GM21423 (cell line): ENCODE measurements at regions not wholly inside any gene's neighbourhood (a gene's known extent, or its start where the extent isn't known, plus 50 kb on each side); places are given as distances from the start of the nearest gene placed in this dataset.
"Not testable (repeated sequence)": the region's sequence is repeated elsewhere in the genome, so short reads cannot be mapped to it uniquely, and the experiment has no call there.

Experiments used
- ATAC-seq: cut with Tn5 transposase; IDR thresholded peaks from one replicate; pipeline ENCODE4 v1.9.1; 2021; ENCODE audit warnings: mild to moderate bottlenecking, moderate library complexity; ENCODE audit not compliant: unreplicated experiment

DNA sequence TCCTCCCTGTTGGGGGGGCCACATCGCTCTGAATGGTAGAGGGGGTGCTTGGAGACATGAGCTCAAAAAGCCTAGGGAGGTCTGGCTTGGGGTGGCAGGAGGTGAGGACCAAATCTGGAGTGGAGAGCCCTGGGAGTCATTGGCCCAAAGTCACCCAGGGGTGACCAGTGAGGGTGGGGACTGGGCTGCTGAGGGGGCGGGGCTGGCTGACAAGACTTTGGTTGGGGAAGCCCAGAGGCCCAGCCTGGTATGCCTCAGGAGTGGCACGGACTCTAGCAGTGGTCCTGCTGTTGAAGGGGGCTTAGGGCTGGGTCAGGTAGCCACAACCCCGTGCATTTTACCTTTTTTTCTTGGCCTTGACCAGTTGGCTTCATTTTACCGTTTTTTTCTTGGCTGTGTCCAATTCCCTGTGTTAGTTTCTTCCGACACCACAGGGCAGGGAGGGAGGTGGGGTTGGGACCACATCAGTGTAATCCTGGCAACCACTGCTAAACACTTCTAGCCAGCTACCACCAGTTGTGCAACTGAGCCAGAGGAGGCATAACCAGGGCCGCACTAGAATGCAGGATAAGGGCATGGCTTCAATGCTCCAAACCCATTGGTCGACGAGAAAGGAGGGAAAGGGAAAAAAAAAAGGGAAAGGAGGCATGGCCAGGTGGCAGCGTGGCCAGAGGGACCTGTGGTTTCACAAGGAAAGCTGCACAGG, 105.3 kb upstream of the C2CD4B start:
- no peak for ATAC-seq

- no peak for ATAC-seq
Measured at GRCh38 chr15:62272290-62272689, 107.2 kb upstream of the C2CD4B start.

GRCh38 chr15:62275831-62276230, 110.7 kb upstream of the C2CD4B start:
- ATAC-seq = no peak

DNA sequence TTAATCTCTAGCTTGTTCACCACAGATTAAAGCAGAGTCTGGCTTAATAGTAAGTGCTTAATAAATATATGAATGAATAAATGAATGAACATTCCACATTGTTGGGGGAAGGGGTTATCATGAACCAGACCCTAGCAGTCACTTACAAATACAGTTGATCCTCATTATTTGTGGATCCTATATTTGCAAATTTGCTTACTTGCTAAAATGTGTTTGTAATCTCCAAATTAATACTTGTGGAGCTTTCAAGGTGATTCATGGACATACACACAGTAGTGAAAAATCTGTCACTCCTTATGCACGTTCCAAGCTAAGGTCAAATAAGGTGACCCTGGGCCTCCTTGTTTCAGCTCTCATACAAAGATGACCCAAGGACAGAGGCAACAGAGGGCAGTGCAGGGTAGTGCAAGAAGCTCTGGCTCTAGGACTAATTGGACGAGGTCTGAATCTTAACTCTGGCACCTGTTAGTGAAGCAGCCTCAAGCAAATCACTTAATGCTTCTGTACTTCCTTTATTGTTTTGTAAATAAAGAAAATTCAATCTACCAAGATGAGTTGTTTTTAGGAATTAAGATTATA, 112.8 kb upstream of the C2CD4B start:
- ATAC-seq = no peak

DNA sequence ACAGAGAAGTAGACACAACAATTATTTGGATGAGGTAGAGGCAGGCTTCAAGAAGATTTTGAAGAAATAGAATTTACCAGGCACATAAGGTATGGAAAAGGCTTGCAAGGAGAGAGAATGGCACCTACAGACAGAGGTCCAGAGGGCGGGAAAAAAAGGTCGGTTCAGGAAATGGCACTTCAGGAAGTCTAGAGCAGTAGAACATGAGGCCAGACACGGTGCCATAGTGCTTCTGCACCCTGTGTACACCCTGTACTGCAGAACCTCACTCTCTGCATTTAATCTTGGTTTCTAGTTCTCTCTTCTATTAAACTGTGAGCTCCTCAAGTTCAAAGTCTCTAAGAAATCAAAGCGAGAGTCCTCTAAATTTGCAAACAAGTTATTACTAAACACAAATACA, 113.4 kb upstream of the C2CD4B start:
- no peak for ATAC-seq

- ATAC-seq = no peak
Measured at GRCh38 chr15:62279041-62279440, 114.0 kb upstream of the C2CD4B start.

DNA sequence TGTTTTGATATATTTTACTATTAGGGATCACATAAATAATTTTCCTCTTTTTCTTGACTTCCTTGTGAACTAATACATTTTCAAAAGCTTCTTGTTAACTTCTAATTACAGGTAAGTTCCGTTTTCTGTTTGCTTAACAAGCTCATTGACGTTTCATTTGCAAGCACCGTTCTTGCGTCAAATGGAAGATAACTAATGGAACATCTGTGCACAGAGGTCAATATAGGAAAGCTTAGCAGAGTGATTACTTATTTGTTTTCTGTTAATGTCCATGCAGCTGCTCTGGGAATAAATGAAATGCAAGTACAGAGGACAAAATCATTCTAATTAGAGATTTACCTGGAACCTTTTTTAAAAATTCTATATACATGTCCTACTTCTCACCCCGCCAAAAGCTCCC, 115.5 kb upstream of the C2CD4B start:
- ATAC-seq = no peak

- not testable (repeated sequence) for ATAC-seq
Measured at GRCh38 chr15:62281801-62282200, 116.7 kb upstream of the C2CD4B start.

GRCh38 chr15:62287066-62287857, 122.2 kb upstream of the C2CD4B start:
- no peak for ATAC-seq

DNA sequence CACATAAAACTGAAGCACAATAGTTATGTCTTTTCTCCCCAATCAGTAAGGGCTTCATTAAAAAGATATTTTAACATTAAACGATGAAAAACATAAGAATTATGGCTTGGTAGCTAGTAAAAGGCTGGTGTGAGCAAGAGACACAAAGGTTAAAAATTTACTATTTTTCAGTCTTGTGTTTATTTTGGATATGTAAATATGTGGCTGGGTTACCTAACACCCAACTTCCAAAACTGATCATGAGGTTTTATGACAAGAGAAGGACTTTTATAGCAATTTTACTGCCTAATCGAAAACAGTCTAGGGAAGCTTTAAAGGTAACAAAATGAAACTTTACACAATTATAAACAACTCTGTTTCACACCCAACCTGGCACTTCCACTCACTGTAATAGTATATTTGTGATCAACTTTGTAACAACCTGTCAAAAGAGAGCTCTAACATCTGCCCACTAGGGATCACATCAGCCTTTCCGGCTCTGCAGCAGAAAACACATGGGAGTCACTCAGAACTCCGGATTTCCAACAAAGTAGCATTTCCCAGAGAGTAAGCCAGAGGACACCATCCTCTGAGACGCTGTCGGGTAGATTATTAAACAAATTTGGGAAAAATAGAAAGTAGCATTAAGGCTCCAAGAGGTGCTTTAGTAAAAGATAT, 123.4 kb upstream of the C2CD4B start:
- no peak for ATAC-seq

DNA sequence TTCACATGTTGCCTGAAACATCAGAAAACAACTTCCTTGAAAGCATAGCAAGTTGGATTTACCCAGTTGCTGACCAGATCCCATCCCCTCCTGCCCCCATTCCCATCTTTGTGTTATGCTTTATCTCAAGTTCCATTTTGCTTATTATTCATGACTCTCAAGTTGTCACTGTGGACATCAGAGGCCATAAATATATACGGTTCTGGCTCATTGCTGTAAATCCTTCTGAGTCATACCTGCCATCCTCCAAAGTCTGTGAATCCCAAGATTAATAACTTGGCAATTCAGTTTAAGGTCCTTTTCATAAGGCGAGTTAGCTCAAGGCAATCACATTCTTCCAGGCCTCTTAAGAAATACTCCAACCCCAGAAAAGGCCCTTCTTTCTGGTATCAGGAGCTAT, 126.2 kb upstream of the C2CD4B start:
- no peak for ATAC-seq

DNA sequence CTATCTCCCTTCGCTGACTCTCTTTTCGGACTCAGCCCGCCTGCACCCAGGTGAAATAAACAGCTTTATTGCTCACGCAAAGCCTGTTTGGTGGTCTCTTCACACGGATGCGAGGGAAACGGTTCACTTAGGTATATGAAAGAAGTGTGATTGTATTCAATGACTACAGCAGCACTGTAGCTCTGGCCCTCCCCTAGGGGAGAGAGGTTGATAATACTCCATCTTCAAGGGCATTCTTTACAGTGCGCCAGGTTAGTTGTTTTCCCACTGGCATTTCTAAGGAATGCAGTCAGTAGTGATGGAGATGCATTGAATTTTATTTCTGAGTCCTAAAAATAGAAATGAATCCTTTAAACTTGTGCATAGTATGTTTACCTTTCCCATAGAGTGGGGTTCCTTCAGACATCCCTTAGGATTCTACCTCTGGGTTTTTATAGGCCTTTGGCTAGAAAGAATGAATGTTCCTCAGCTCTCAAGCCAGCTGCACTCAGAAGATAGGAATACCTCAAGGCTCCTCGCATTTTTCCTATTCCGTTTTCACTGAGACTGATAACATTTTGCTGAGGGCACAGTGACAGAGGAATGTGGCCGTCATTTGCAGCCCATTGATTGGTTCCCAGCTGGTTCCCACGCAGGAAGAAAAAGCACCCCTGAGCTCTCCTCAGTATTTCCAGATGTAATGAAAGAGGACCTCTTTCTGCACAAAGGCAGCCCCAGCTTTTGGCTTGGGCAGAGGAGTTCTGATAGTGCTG, 131.8 kb upstream of the C2CD4B start:
- no peak for ATAC-seq

DNA sequence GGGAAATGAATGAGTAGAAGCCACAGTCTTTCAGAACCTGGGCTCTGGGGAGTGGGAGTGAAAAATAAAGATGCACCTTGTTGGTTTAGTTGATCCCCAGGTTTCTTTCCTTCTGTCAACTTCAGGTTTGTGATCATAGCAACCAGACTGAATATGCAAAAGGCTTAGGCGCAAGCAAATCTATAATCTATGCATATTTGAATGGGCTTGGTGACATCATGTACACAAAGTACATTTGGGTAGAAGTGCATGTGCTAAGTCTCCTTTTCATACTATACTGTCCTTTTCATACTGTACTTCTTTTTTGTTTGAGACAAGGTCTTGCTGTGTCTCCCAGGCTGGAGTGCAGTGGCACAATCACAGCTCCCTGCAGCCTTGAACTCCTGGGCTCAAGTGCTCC, 132.4 kb upstream of the C2CD4B start:
- ATAC-seq = no peak

GRCh38 chr15:62297933-62298332, 132.8 kb upstream of the C2CD4B start:
- ATAC-seq = no peak

DNA sequence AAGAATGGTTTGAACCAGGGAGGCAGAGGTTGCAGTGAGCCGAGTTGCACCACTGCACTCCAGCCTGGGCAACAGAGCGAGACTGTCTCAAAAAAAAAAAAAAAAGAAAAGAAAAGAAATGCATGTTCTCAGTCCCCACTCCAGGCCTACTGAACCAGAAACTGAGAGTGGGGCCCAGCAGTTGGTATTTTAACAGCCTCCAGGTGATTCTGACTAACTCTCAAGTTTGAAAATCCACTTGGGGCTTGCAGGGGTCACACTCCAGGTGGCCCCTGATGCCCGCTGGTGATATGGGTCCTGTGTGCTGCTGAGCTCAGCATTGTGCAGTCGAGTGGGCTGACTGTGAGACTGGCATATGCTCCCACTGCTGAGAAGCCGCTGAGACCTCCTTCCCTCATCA, 133.7 kb upstream of the C2CD4B start:
- ATAC-seq = no peak

- ATAC-seq = no peak
Measured at GRCh38 chr15:62299541-62299940, 134.5 kb upstream of the C2CD4B start.

DNA sequence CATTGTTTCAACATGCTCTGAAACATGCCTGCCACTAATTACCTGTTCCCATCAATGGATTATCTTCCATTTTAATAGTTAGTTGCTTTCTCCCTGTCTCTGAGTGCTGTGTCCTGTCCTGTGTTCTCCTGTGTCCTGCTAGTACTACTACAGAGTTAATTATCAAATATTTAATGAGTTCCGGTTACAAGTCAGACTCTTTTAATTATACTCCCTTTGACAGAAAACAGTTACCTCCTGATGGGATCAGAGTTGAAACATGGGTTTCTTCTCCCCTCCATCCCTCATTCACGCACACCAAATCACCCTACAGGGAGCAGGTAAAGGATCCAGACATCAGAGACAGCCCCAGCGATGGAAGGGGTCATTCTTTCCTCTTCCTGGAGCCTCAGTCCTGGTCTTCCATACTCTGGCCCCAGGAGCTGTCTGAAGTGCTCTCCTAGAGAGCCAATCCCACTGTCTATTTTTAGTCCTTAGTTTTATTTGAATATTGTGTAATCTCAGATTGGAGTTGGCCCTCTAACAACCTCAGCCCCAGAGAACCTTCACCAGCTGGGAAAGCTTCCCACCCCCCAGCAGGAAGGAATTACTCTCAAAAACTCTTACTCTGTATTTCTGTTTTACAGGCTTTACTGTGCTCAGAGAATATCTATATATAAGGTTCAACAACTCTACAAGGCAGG, 137.0 kb upstream of the C2CD4B start:
- no peak for ATAC-seq

GRCh38 chr15:62306851-62307504, 141.9 kb upstream of the C2CD4B start:
- ATAC-seq = no peak

DNA sequence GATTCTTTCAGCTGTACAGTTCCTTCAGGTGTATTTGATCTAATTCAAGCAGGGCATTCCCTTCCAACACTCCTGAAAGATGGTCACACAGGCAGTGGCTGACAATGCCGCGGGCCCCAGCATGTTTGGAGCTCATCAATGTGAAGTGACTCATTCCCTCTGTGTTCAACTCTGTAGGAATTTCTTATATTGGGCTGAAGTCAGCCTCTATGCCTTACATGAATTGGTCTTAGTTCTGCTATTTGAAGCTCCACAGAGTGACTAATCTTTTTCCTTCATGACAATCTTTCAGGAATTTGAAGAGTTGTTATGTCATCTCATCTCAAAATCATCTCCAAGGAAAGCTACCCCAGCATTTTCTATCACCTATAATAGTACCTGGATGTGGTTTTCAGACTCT, 142.5 kb upstream of the C2CD4B start:
- no peak for ATAC-seq
